ENCODE measurements at regions not wholly inside any gene's neighbourhood (a gene's known extent, or its start where the extent isn't known, plus 50 kb on each side); places are given as distances from the start of the nearest gene placed in this dataset.

DNA sequence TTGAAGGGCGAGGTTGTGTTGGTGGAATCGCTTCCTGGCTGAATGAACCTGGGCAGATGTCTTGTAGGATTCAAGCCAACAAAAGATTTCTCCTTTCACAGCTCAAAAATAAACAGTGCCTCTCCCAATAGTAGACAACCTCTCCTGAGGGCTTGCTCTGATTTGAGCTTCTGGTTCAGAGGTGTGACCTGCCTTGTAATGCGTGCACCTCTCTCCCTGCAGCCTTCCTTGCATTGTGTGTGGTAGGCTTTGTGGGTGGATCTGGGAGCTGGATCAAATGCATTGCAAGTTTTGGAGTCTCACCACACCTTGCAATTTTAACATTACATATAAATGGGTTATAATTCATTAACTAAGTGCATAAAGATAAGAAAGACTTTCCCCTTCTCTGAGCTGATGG lies 96.9 kb upstream of the PTCH1 start:
- Mint-ChIP-seq H3K27ac (no peak overlapping the region), H3K27me3 (peaks cover 10% of the 10 kb centered on the region)

DNA sequence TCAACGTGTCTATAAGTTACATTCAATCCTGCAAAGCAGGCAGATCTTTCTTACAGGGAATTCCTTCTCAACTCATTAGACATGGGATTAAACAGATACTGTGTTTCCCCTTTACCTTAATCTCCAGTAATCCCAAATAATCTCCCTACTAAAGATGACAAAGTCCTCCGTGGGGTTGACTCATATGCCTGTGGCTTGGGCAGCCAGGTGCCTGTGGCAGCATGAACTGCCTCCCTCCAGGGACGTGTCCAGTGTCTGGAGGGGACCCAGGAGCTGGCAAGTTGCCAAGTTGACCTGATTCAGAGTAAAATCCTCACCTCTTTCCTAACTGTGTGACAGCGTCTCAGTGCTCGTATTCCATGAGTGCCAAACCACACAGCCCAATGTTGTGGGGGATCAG lies 94.6 kb upstream of the PTCH1 start:
- no peak overlapping the region for H3K27ac Mint-ChIP-seq
- peaks cover 3% of the 10 kb centered on the region for H3K9me3 Mint-ChIP-seq (ENCODE audit: low read depth)
- peaks cover 1% of the 10 kb centered on the region for H3K4me1 Mint-ChIP-seq (ENCODE audit: low read depth)
- H3K36me3 Mint-ChIP-seq (ENCODE audit: insufficient read depth) = no peaks in the 10 kb centered on the region
- no peak overlapping the region for H3K4me3 Mint-ChIP-seq (ENCODE audit: low read depth)
- TF ChIP-seq, protein P1, sequence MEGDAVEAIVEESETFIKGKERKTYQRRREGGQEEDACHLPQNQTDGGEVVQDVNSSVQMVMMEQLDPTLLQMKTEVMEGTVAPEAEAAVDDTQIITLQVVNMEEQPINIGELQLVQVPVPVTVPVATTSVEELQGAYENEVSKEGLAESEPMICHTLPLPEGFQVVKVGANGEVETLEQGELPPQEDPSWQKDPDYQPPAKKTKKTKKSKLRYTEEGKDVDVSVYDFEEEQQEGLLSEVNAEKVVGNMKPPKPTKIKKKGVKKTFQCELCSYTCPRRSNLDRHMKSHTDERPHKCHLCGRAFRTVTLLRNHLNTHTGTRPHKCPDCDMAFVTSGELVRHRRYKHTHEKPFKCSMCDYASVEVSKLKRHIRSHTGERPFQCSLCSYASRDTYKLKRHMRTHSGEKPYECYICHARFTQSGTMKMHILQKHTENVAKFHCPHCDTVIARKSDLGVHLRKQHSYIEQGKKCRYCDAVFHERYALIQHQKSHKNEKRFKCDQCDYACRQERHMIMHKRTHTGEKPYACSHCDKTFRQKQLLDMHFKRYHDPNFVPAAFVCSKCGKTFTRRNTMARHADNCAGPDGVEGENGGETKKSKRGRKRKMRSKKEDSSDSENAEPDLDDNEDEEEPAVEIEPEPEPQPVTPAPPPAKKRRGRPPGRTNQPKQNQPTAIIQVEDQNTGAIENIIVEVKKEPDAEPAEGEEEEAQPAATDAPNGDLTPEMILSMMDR (IDR thresholded peaks at IDR 0.05; ENCODE audit: unreplicated experiment) = no peak
- H3K27me3 Mint-ChIP-seq = peaks cover 3% of the 10 kb centered on the region
- DNase-seq (ENCODE audit: low spot score, unreplicated experiment) = no peak

More for the DNA sequence above, 96.9 kb upstream of the PTCH1 start:
- TF ChIP-seq, protein P1 (IDR thresholded peaks at IDR 0.05; ENCODE audit: unreplicated experiment) = no peak
- H3K4me3 Mint-ChIP-seq (ENCODE audit: low read depth) = no peak overlapping the region
- no peaks in the 10 kb centered on the region for H3K4me1 Mint-ChIP-seq (ENCODE audit: low read depth)
- H3K36me3 Mint-ChIP-seq (ENCODE audit: insufficient read depth) = no peaks in the 10 kb centered on the region
- DNase-seq (ENCODE audit: low spot score, unreplicated experiment) = no peak
- H3K9me3 Mint-ChIP-seq (ENCODE audit: low read depth) = peaks cover 3% of the 10 kb centered on the region

DNA sequence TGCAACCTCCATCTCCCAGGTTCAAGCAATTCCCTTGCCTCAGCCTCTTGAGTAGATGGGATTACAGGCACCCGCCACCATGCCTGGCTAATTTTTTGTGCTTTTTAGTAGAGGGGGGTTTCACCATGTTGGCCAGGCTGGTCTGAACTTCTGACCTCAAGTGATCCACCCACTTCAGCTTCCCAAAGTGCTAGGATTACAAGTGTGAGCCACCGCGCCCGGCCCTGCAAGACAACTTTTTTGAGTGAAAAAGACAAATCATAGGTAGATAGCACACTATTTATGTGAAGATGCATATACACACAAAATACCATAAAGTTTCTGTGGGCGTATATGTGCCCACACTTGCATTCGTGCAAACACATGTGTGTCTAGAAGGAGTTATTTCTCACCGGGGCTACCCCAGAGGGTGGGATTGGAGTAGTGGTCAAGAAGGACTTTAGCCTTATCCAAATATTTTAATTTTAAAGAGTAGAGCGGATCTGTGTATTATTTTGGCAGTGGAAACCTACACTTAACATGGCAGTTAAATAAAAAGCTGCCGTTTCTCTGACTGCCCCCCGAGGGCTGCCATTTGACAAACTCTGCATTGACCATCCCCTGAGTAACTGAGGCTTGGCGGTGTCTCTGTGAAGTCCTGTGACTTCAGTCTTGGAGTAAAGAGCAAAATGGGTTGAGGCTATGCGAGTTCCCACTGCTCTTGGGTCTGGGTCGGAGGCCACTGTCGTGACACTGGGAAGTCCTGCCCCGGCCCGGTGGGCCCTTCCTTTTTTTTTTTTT lies 93.4 kb upstream of the PTCH1 start:
- Mint-ChIP-seq H3K9me3 (ENCODE audit: low read depth) (peaks cover 3% of the 10 kb centered on the region), H3K36me3 (ENCODE audit: insufficient read depth) (no peaks in the 10 kb centered on the region), H3K4me3 (ENCODE audit: low read depth) (no peak overlapping the region), H3K4me1 (ENCODE audit: low read depth) (peaks cover 6% of the 10 kb centered on the region), H3K27ac (no peak overlapping the region), H3K27me3 (peaks cover 3% of the 10 kb centered on the region)
- TF ChIP-seq, protein P1 (IDR thresholded peaks at IDR 0.05; ENCODE audit: unreplicated experiment) = no peak
- DNase-seq (ENCODE audit: low spot score, unreplicated experiment) = no peak

DNA sequence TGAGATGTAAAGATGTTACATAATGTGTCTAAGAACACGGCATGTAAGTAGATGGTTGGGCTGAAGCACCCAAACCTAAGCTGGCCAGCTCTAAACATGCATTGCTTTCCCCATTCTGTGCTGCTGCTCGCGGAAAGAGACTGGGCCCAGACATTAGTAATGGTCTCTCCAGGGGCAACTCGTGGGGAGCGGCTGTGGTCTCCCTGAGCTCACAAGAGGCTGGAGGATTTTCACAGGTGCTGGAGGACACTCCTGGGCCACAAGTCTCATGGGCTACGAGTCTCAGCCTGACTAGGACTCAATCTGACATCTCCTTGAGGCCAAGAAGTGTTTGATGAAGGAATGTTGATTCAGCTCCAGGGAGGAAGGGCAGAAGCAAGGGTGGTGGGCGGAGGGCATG lies 92.7 kb upstream of the PTCH1 start:
- TF ChIP-seq, protein P1 (IDR thresholded peaks at IDR 0.05; ENCODE audit: unreplicated experiment) = no peak
- Mint-ChIP-seq H3K27ac (no peak overlapping the region), H3K9me3 (ENCODE audit: low read depth) (peaks cover 3% of the 10 kb centered on the region), H3K4me1 (ENCODE audit: low read depth) (peaks cover 6% of the 10 kb centered on the region), H3K36me3 (ENCODE audit: insufficient read depth) (no peaks in the 10 kb centered on the region), H3K4me3 (ENCODE audit: low read depth) (no peak overlapping the region), H3K27me3 (peaks cover 3% of the 10 kb centered on the region)
- no peak for DNase-seq (ENCODE audit: low spot score, unreplicated experiment)

DNA sequence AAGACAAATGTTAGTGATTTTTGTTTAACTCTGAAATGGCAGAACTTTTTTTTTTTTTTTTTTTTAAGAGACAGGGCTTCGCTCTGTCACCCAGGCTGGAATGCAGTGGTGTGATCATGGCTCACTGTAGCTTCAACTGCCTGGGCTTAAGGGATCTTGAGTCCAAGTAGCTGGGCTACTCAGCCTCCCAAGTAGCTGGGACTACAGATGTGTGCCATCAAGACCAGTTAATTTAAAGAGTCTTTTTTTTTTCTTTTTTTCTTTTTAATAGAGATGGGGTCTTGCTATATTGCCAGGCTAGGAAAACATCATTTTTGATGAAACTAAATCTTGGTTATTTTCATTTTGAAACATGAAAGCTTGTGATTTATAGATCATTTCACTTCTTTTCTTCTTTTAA lies 91.6 kb upstream of the PTCH1 start:
- H3K36me3 Mint-ChIP-seq (ENCODE audit: insufficient read depth) = no peaks in the 10 kb centered on the region
- peaks cover 3% of the 10 kb centered on the region for H3K27me3 Mint-ChIP-seq
- H3K27ac Mint-ChIP-seq = no peak overlapping the region
- H3K9me3 Mint-ChIP-seq (ENCODE audit: low read depth) = peaks cover 1% of the 10 kb centered on the region
- peaks cover 6% of the 10 kb centered on the region for H3K4me1 Mint-ChIP-seq (ENCODE audit: low read depth)
- no peak overlapping the region for H3K4me3 Mint-ChIP-seq (ENCODE audit: low read depth)
- TF ChIP-seq, protein P1 (IDR thresholded peaks at IDR 0.05; ENCODE audit: unreplicated experiment) = no peak
- no peak for DNase-seq (ENCODE audit: low spot score, unreplicated experiment)
